ENCODE measurements at regions not wholly inside any gene's neighbourhood (a gene's known extent, or its start where the extent isn't known, plus 50 kb on each side); places are given as distances from the start of the nearest gene placed in this dataset.
A peak's percentile ranks its signal among the peaks of the same experiment; 100 is the strongest.
"Not testable (repeated sequence)": the region's sequence is repeated elsewhere in the genome, so short reads cannot be mapped to it uniquely, and the experiment has no call there.

GRCh38 chr9:86613943-86614342, 259.7 kb upstream of the TUT7 start:
- TF ChIP-seq SMC3 (conservative IDR thresholded peaks at IDR 0.05; ENCODE audit: poor library complexity) (no peak), EZH2 (IDR thresholded peaks at IDR 0.05; ENCODE audit: borderline replicate concordance, insufficient read depth, low read length, poor library complexity, severe bottlenecking) (no peak), TAF1 (IDR thresholded peaks at IDR 0.05; ENCODE audit: low read depth) (no peak), POLR2AphosphoS5 (IDR thresholded peaks at IDR 0.05) (no peak)
- no peaks in the 10 kb centered on the region for H3K36me3 ChIP-seq (ENCODE audit: insufficient read depth, low read length)
- no peaks in the 10 kb centered on the region for H3K27me3 ChIP-seq (ENCODE audit: insufficient read depth, low read depth, low read length)

GRCh38 chr9:86611534-86611933, 257.3 kb upstream of the TUT7 start:
- not testable (repeated sequence) for H3K4me3 ChIP-seq (ENCODE audit: low read length)

More at GRCh38 chr9:86613943-86614342, 259.7 kb upstream of the TUT7 start:
- H3K79me2 ChIP-seq (replicated peaks; ENCODE audit: insufficient read depth, low read length), result no peaks in the 10 kb centered on the region
- H3F3A ChIP-seq (ENCODE audit: insufficient read depth, low read length, poor library complexity, severe bottlenecking), result no peaks in the 10 kb centered on the region
- H3K4me3 ChIP-seq (ENCODE audit: low read length), result no peak overlapping the region
- H3K4me2 ChIP-seq (ENCODE audit: low read length), result no peak overlapping the region
- H3K27ac ChIP-seq (ENCODE audit: low read length), result no peak overlapping the region
- no peaks in the 10 kb centered on the region for H4K20me1 ChIP-seq (ENCODE audit: insufficient read depth)
- H3K9me3 ChIP-seq (ENCODE audit: low read length), result no peaks in the 10 kb centered on the region
- no peaks in the 10 kb centered on the region for H3K9me2 ChIP-seq (ENCODE audit: insufficient read depth, low read length)
- H3K9ac ChIP-seq (ENCODE audit: low read length), result no peak overlapping the region
- no peak overlapping the region for H2AFZ ChIP-seq (ENCODE audit: low read depth, low read length)

GRCh38 chr9:86605303-86605702, 251.1 kb upstream of the TUT7 start:
- H3K4me3 ChIP-seq (ENCODE audit: low read length), result no peak overlapping the region
- no peak overlapping the region for H3K9ac ChIP-seq (ENCODE audit: low read length)
- H2AFZ ChIP-seq (ENCODE audit: low read depth, low read length), result no peak overlapping the region
- peak; percentile 43 for TF ChIP-seq POLR2AphosphoS5 (IDR thresholded peaks at IDR 0.05)
- no peak for TF ChIP-seq EZH2 (IDR thresholded peaks at IDR 0.05; ENCODE audit: borderline replicate concordance, insufficient read depth, low read length, poor library complexity, severe bottlenecking)
- H3K9me2 ChIP-seq (ENCODE audit: insufficient read depth, low read length), result no peaks in the 10 kb centered on the region
- no peaks in the 10 kb centered on the region for H3K79me2 ChIP-seq (replicated peaks; ENCODE audit: insufficient read depth, low read length)
- no peak overlapping the region for H3K27ac ChIP-seq (ENCODE audit: low read length)
- H3K36me3 ChIP-seq (ENCODE audit: insufficient read depth, low read length), result no peaks in the 10 kb centered on the region
- no peaks in the 10 kb centered on the region for H3F3A ChIP-seq (ENCODE audit: insufficient read depth, low read length, poor library complexity, severe bottlenecking)
- no peaks in the 10 kb centered on the region for H4K20me1 ChIP-seq (ENCODE audit: insufficient read depth)
- H3K4me2 ChIP-seq (ENCODE audit: low read length), result no peak overlapping the region
- H3K9me3 ChIP-seq (ENCODE audit: low read length), result no peaks in the 10 kb centered on the region
- no peaks in the 10 kb centered on the region for H3K27me3 ChIP-seq (ENCODE audit: insufficient read depth, low read depth, low read length)

More at GRCh38 chr9:86611534-86611933, 257.3 kb upstream of the TUT7 start:
- not testable (repeated sequence) for H3K4me2 ChIP-seq (ENCODE audit: low read length); H3K27me3 ChIP-seq (ENCODE audit: insufficient read depth, low read depth, low read length); H3K27ac ChIP-seq (ENCODE audit: low read length); H3K9me2 ChIP-seq (ENCODE audit: insufficient read depth, low read length); H3K36me3 ChIP-seq (ENCODE audit: insufficient read depth, low read length); H3K9ac ChIP-seq (ENCODE audit: low read length); H2AFZ ChIP-seq (ENCODE audit: low read depth, low read length); H3F3A ChIP-seq (ENCODE audit: insufficient read depth, low read length, poor library complexity, severe bottlenecking); H3K9me3 ChIP-seq (ENCODE audit: low read length); H3K79me2 ChIP-seq (replicated peaks; ENCODE audit: insufficient read depth, low read length); H4K20me1 ChIP-seq (ENCODE audit: insufficient read depth)

- Histone ChIP-seq H3K79me2 (replicated peaks; ENCODE audit: insufficient read depth, low read length) (no peaks in the 10 kb centered on the region), H3K27me3 (ENCODE audit: insufficient read depth, low read depth, low read length) (no peaks in the 10 kb centered on the region), H4K20me1 (ENCODE audit: insufficient read depth) (no peaks in the 10 kb centered on the region), H3K4me2 (ENCODE audit: low read length) (no peak overlapping the region), H3F3A (ENCODE audit: insufficient read depth, low read length, poor library complexity, severe bottlenecking) (no peaks in the 10 kb centered on the region), H2AFZ (ENCODE audit: low read depth, low read length) (no peak overlapping the region), H3K36me3 (ENCODE audit: insufficient read depth, low read length) (no peaks in the 10 kb centered on the region), H3K9me2 (ENCODE audit: insufficient read depth, low read length) (no peaks in the 10 kb centered on the region), H3K9ac (ENCODE audit: low read length) (no peak overlapping the region), H3K9me3 (ENCODE audit: low read length) (no peaks in the 10 kb centered on the region), H3K4me3 (ENCODE audit: low read length) (no peak overlapping the region), H3K27ac (ENCODE audit: low read length) (no peak overlapping the region)
- TF ChIP-seq CTCF (IDR thresholded peaks at IDR 0.05; ENCODE audit: poor library complexity, severe bottlenecking) (no peak), RAD21 (conservative IDR thresholded peaks at IDR 0.05) (no peak), POLR2AphosphoS5 (IDR thresholded peaks at IDR 0.05) (no peak), EZH2 (IDR thresholded peaks at IDR 0.05; ENCODE audit: borderline replicate concordance, insufficient read depth, low read length, poor library complexity, severe bottlenecking) (no peak), REST (IDR thresholded peaks at IDR 0.05; ENCODE audit: borderline replicate concordance) (no peak), SMC3 (conservative IDR thresholded peaks at IDR 0.05; ENCODE audit: poor library complexity) (no peak), EP300 (conservative IDR thresholded peaks at IDR 0.05; ENCODE audit: poor library complexity, severe bottlenecking) (no peak), MXI1 (conservative IDR thresholded peaks at IDR 0.05; ENCODE audit: poor library complexity, severe bottlenecking) (no peak)
These were observed 250.5 kb upstream of the TUT7 start for GRCh38 chr9:86604741-86605140.

Measured in neural cell (in vitro differentiated cells).